Ovary (tissue), 3 donors: ENCODE measurements at regions not wholly inside any gene's neighbourhood (a gene's known extent, or its start where the extent isn't known, plus 50 kb on each side); places are given as distances from the start of the nearest gene placed in this dataset.

Experiments
- EP300 ChIP-seq: sonication (generic); formaldehyde crosslinking; IDR thresholded peaks from one replicate; pipeline ENCODE4 v1.6.1; 2017; ENCODE audit warnings: antibody characterized with exemption
- POLR2A ChIP-seq: fragments of 450-650 bp; IDR thresholded peaks from one replicate; pipeline ENCODE4 v1.6.1; 2017; ENCODE audit warnings: antibody characterized with exemption, mild to moderate bottlenecking, moderate library complexity
- TF ChIP-seq, protein P1 (sequence below), 3 donors: fragments of 450-650 bp in 2 of 3; fragments of 200-600 bp in 1 of 3; IDR thresholded peaks; one replicate each; pipeline versions ENCODE4 v1.5.1 to v1.8.0; 2016 to 2022; ENCODE audit warnings: antibody characterized with exemption in 3 of 3, mild to moderate bottlenecking in 1 of 3
- donor health status: DM: no; HTN: no; CAD: no.

DNA sequence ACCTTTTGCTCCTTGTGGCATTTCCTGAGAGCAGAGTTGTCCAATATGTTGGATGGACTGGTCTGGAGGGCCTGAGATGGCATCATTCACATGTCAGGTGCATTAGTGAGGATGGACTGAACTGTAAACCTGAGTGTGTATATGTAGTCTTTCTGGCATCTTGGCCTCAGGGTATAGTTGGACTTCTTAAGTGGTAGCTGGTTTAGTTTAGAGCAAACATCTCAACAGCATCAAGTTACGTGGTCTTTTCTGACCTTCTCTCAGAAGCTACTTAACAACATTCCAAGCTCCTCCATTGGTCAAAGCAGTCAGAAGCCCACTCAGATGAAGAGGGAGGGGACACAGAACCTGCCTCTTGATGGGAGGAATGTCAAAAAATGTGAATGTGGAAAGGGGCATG, 829.9 kb downstream of the METTL15 start:
- TF ChIP-seq, protein P1, sequence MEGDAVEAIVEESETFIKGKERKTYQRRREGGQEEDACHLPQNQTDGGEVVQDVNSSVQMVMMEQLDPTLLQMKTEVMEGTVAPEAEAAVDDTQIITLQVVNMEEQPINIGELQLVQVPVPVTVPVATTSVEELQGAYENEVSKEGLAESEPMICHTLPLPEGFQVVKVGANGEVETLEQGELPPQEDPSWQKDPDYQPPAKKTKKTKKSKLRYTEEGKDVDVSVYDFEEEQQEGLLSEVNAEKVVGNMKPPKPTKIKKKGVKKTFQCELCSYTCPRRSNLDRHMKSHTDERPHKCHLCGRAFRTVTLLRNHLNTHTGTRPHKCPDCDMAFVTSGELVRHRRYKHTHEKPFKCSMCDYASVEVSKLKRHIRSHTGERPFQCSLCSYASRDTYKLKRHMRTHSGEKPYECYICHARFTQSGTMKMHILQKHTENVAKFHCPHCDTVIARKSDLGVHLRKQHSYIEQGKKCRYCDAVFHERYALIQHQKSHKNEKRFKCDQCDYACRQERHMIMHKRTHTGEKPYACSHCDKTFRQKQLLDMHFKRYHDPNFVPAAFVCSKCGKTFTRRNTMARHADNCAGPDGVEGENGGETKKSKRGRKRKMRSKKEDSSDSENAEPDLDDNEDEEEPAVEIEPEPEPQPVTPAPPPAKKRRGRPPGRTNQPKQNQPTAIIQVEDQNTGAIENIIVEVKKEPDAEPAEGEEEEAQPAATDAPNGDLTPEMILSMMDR (IDR thresholded peaks at IDR 0.05) = no peak
- TF ChIP-seq POLR2A (no peak), EP300 (no peak)
